Stimulated activated CD4-positive, alpha-beta T cell treated with anti-CD3 and anti-CD28 coated beads, Interleukin-1b, Interleukin-23, amount 100 ng/mL, for 4 hours (primary cell): ENCODE measurements at regions not wholly inside any gene's neighbourhood (a gene's known extent, or its start where the extent isn't known, plus 50 kb on each side); places are given as distances from the start of the nearest gene placed in this dataset.
"Not testable (repeated sequence)": the region's sequence is repeated elsewhere in the genome, so short reads cannot be mapped to it uniquely, and the experiment has no call there.

Source experiments
- DNase-seq, 2 donors: peaks; one replicate each; pipeline ENCODE4 v3.0.0-alpha.2; 2020; ENCODE audit warnings: low read depth in 2 of 2

- DNase-seq, result no peak
Observed at GRCh38 chr5:155620821-155621410, 607.4 kb downstream of the KIF4B start.

GRCh38 chr5:155624597-155625241 lies 611.2 kb downstream of the KIF4B start:
- DNase-seq, result no peak

GRCh38 chr5:155625315-155625714 lies 611.8 kb downstream of the KIF4B start:
- DNase-seq, result no peak

GRCh38 chr5:155625897-155626543 lies 612.5 kb downstream of the KIF4B start:
- DNase-seq, result no peak

GRCh38 chr5:155626592-155626991 lies 613.0 kb downstream of the KIF4B start:
- DNase-seq, result no peak

- DNase-seq, result no peak
Observed at GRCh38 chr5:155628346-155628745, 614.8 kb downstream of the KIF4B start.

GRCh38 chr5:155629597-155629996 lies 616.0 kb downstream of the KIF4B start:
- no peak for DNase-seq

GRCh38 chr5:155631116-155631515 lies 617.6 kb downstream of the KIF4B start:
- DNase-seq, result no peak

- no peak for DNase-seq
Observed at GRCh38 chr5:155633338-155633957, 619.9 kb downstream of the KIF4B start.

GRCh38 chr5:155649666-155650065 lies 636.1 kb downstream of the KIF4B start:
- DNase-seq, result no peak

GRCh38 chr5:155655569-155655968 lies 642.0 kb downstream of the KIF4B start:
- DNase-seq, result no peak

- DNase-seq, result no peak
Observed at GRCh38 chr5:155661859-155662258, 648.3 kb downstream of the KIF4B start.

GRCh38 chr5:155665361-155665760 lies 651.8 kb downstream of the KIF4B start:
- no peak for DNase-seq

GRCh38 chr5:155672001-155672400 lies 655.0 kb upstream of the SGCD start:
- not testable (repeated sequence) for DNase-seq

- DNase-seq, result no peak
Observed at GRCh38 chr5:155676967-155677366, 650.0 kb upstream of the SGCD start.

- no peak for DNase-seq
Observed at GRCh38 chr5:155678371-155678770, 648.6 kb upstream of the SGCD start.

GRCh38 chr5:155679530-155679929 lies 647.4 kb upstream of the SGCD start:
- no peak for DNase-seq

GRCh38 chr5:155684417-155684816 lies 642.5 kb upstream of the SGCD start:
- DNase-seq, result no peak

- no peak for DNase-seq
Observed at GRCh38 chr5:155686131-155686530, 640.8 kb upstream of the SGCD start.

- DNase-seq, result no peak
Observed at GRCh38 chr5:155689406-155689805, 637.6 kb upstream of the SGCD start.

- no peak for DNase-seq
Observed at GRCh38 chr5:155696362-155696761, 630.6 kb upstream of the SGCD start.

GRCh38 chr5:155697236-155697635 lies 629.7 kb upstream of the SGCD start:
- DNase-seq, result no peak

- no peak for DNase-seq
Observed at GRCh38 chr5:155699385-155699784, 627.6 kb upstream of the SGCD start.
